HG03354 (cell line): ENCODE measurements at regions not wholly inside any gene's neighbourhood (a gene's known extent, or its start where the extent isn't known, plus 50 kb on each side); places are given as distances from the start of the nearest gene placed in this dataset.

Experiments used
- ATAC-seq: cut with Tn5 transposase; IDR thresholded peaks from one replicate; pipeline ENCODE4 v1.9.1; 2021; ENCODE audit warnings: mild to moderate bottlenecking; ENCODE audit not compliant: unreplicated experiment, poor library complexity, severe bottlenecking

DNA sequence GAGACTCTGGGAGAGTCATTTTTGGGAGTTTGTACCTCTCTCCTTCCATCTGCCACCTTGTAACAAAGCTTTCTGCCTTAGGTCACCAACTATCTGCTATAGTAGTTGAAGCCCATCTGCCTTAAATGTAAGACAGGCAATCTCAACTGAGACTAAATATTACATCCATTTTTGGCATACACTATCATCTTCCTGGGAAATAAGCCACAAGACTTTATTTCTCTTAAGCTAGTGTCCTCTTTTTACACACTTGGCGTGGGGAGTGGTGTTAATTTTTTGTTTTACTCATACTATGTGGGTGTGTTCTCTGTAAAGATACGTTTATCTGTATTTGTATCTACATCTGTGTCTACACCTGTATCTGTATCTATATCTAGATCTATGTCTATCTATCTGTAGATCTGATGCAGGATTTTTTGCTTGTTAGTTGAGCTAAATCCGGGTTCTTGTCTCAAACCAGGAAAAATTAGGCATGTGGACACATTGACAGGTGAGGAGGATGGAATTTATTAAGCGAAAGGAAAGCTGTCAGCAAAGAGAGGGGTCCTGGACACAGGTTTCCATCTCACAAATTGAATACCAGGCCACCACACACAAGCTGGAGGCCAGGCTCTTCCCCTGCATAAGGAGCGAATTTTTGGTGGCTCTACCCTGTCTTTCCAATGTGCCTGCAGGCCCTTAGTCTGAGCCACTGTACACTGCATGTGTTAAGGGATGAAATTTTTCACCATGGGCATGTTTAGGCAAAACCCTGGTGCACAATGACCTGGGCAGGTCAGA is 64.8 kb upstream of the RND3 start:
- ATAC-seq: no peak

DNA sequence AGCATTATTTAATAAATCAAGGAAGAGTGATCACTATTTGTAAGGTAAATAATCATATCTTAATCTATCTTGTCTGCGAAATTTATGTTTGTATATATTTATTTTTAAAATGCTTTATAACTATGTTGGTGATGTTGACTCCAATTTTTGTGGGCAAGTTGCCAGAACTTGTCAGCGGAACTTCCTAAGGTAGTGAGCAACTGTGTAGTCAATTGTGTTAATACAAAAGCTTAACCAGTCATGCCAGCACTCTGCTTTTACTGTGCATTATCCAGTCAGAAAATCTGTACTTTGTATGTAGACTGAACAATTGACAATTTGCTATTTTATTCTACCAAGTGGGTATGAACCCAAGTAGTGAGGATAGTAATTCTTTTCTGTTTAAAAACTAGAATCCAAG is 61.9 kb upstream of the RND3 start:
- no peak for ATAC-seq

DNA sequence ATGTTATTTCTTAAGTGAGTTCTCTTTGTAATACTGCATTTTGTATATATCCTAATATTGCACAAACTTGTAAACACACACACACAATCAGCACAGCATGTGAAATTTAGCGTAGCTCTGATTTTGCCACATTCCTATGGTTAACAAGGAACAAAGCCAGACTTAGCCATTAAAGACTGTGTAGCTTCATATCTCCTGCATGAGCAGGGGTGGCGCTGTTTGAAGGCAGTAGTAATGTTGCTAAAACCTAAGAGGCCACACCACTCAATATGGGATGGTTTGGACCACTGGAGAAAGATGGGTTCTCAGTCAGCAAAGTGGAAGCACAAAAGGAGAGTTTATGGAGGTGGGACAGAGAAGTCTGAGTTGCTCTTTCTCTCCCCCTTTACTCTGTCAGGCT is 61.1 kb upstream of the RND3 start:
- peak; percentile 72 for ATAC-seq

DNA sequence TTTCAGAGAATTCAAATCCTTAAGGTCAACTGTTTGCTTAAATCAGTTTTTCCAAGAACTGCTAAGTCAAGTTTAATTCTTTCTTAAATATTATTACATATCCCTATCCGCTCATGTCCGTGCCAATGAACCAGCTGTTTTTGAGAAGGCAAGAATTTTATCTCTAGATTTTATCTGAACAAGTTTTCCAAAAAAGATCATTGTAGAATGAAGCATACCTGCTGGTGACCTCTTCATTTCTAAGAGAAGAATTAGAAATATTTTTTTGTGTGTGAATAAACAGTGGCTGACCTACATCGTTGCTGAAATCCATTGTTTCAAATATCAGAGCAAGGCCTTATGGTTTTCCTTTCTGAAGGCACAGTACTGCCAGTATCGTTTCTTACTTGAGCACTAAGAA is 58.4 kb upstream of the RND3 start:
- ATAC-seq: no peak

DNA sequence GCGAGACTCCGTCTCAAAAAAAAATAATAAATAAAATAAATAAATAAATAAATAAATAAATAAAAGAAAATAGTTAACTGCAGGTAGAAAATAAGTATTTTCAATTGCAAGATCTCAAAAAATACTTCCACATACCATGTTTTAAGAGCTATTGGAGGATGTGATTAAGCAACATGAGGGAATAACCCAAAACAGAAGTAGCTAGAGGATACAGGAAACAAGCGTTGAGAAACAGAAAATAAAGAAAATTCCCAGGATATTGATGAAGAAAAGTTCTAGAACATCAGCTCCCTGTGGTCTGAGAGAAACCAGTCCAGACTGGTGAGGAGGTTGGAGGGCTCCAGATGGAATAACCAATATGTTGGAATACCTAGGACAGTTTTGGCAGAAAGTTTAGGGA is 57.3 kb upstream of the RND3 start:
- ATAC-seq: no peak

DNA sequence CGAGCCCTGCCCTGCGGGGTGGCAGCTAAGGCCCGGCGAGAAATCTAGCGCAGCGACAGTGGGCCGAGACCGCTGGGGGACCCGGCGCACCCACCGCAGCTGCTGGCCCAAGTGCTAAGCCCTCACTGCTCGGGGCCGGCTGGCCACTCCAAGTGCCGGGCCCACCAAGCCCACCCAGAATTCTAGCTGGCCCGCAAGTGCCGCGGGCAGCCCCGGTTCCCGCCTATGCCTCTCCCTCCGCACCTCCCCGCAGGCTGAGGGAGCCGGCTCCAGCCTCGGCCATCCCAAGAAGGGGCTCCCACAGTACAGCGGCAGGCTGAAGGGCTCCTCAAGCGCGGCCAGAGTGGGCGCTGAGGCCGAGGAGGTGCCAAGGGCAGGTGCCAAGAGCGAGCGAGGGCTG is 55.2 kb upstream of the RND3 start:
- ATAC-seq: no peak

DNA sequence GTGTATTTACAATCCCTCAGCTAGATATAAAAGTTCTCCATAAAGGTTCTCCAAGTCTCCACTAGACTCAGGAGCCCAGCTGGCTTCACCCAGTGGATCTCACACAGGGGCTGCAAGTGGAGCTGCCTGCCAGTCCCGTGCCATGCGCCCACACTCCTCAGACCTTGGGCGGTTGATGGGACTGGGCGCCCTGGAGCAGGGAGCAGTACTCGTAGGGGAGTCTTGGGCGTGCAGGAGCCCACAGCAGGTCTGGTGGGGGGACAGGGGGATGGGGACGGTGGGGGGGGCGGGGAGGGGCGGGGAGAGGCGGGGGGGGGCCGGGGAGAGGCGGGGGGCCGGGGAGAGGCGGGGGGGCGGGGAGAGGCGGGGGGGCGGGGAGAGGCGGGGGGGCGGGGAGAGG is 54.7 kb upstream of the RND3 start:
- ATAC-seq: no peak

DNA sequence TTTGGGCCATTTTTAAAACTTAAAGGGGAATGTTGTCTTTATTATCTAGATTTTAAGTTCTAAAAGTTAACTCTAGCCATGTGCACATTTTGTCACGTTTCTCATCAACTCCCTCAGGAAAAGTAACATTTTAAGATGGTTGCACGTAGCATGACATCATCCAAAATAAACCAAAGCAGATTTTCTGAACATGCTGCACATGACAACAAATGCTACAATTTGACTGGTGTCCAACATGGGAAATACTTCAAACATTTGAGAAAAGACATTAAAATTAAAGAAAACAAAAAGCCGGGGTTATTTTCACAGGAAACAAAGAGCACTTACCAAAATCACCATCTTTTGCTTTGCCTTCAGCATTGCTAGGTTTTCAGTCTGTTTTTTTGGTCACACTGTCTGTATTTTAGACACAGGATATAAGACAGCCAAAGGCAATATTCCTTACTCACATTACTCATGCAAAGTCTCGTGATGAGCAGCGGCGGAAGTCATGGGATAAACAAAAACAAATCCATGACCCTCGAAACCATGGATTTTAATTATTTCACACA is 51.3 kb upstream of the RND3 start:
- ATAC-seq: no peak
